Colonic mucosa (tissue), 4 donors: ENCODE measurements at regions not wholly inside any gene's neighbourhood (a gene's known extent, or its start where the extent isn't known, plus 50 kb on each side); places are given as distances from the start of the nearest gene placed in this dataset.

ENCODE experiments used
- DNase-seq: peaks from one replicate; pipeline ENCODE4 v3.0.0-alpha.2; 2020
- H3K27ac ChIP-seq: fragments of 200-600 bp; one replicate; pipeline ENCODE4 v1.8.0; 2021
- H3K27me3 ChIP-seq: fragments of 200-600 bp; one replicate; pipeline ENCODE4 v1.8.0; 2021
- H3K36me3 ChIP-seq: fragments of 200-600 bp; one replicate; pipeline ENCODE4 v1.8.0; 2021
- H3K4me1 ChIP-seq: fragments of 200-600 bp; one replicate; pipeline ENCODE4 v1.8.0; 2021; ENCODE audit warnings: mild to moderate bottlenecking
- H3K4me3 ChIP-seq: fragments of 200-600 bp; one replicate; pipeline ENCODE4 v1.8.0; 2021
- H3K9ac ChIP-seq, 2 donors: one replicate each; pipeline ENCODE4 v1.7.0; 2013; ENCODE audit warnings: control low read depth in 2 of 2, low read depth in 2 of 2, low read length in 2 of 2
- H3K9me3 ChIP-seq: fragments of 200-600 bp; one replicate; pipeline ENCODE4 v1.8.0; 2021
- CTCF ChIP-seq: fragments of 200-600 bp; IDR thresholded peaks from one replicate; pipeline ENCODE4 v1.8.0; 2022; ENCODE audit warnings: antibody characterized with exemption, mild to moderate bottlenecking
- intact Hi-C: fragments of 100-400 bp; cut with DNase I; formaldehyde crosslinking; loops from one replicate; pipeline ENCODE4 v1.14.1; 2022
- donor health status: healthy.
- donor health status: DM: no; HTN: no; CAD: no.
- donor health status: DM: no; HTN: no; CAD: no.

- no peaks in the 10 kb centered on the region for H3K9me3 ChIP-seq
- no peak overlapping the region for H3K9ac ChIP-seq
- H3K27me3 ChIP-seq, result no peaks in the 10 kb centered on the region
- DNase-seq, result no peak
- no peak overlapping the region for H3K4me3 ChIP-seq
- no peaks in the 10 kb centered on the region for H3K36me3 ChIP-seq
- H3K4me1 ChIP-seq, result no peaks in the 10 kb centered on the region
- no peak overlapping the region for H3K27ac ChIP-seq
- TF ChIP-seq CTCF, result no peak
- intact Hi-C loops, result no loop called here
These were observed 449.0 kb downstream of the PDCD6IP start for GRCh38 chr3:34247401-34247800.

- TF ChIP-seq CTCF, result no peak
- no peak overlapping the region for H3K4me3 ChIP-seq
- no peaks in the 10 kb centered on the region for H3K36me3 ChIP-seq
- no peak overlapping the region for H3K9ac ChIP-seq
- no peaks in the 10 kb centered on the region for H3K4me1 ChIP-seq
- intact Hi-C loops, result no loop called here
- H3K27ac ChIP-seq, result no peak overlapping the region
- H3K9me3 ChIP-seq, result no peaks in the 10 kb centered on the region
- H3K27me3 ChIP-seq, result no peaks in the 10 kb centered on the region
- no peak for DNase-seq
These were observed 449.9 kb downstream of the PDCD6IP start for GRCh38 chr3:34248352-34248751.

- intact Hi-C loops, result no loop called here
- TF ChIP-seq CTCF, result no peak
- no peaks in the 10 kb centered on the region for H3K36me3 ChIP-seq
These were observed 455.9 kb downstream of the PDCD6IP start for GRCh38 chr3:34254285-34254684.

GRCh38 chr3:34256021-34256420 lies 457.6 kb downstream of the PDCD6IP start:
- Histone ChIP-seq H3K36me3 (no peaks in the 10 kb centered on the region), H3K9ac (no peak overlapping the region), H3K4me1 (no peaks in the 10 kb centered on the region), H3K9me3 (no peaks in the 10 kb centered on the region), H3K27me3 (no peaks in the 10 kb centered on the region), H3K27ac (no peak overlapping the region), H3K4me3 (no peak overlapping the region)
- no peak for DNase-seq
- intact Hi-C loops, result no loop called here
- TF ChIP-seq CTCF, result no peak

More at GRCh38 chr3:34254285-34254684, 455.9 kb downstream of the PDCD6IP start:
- H3K27me3 ChIP-seq, result no peaks in the 10 kb centered on the region
- H3K4me3 ChIP-seq, result no peak overlapping the region
- H3K4me1 ChIP-seq, result no peaks in the 10 kb centered on the region
- no peaks in the 10 kb centered on the region for H3K9me3 ChIP-seq
- no peak for DNase-seq
- no peak overlapping the region for H3K27ac ChIP-seq
- no peak overlapping the region for H3K9ac ChIP-seq

GRCh38 chr3:34256791-34257190 lies 458.4 kb downstream of the PDCD6IP start:
- TF ChIP-seq CTCF, result no peak
- intact Hi-C loops, result no loop called here
- no peak overlapping the region for H3K9ac ChIP-seq
- no peaks in the 10 kb centered on the region for H3K4me1 ChIP-seq
- no peak overlapping the region for H3K4me3 ChIP-seq
- H3K27me3 ChIP-seq, result no peaks in the 10 kb centered on the region
- no peak for DNase-seq
- no peaks in the 10 kb centered on the region for H3K36me3 ChIP-seq
- H3K27ac ChIP-seq, result no peak overlapping the region
- H3K9me3 ChIP-seq, result no peaks in the 10 kb centered on the region
